B cell (primary cell): ENCODE measurements at regions not wholly inside any gene's neighbourhood (a gene's known extent, or its start where the extent isn't known, plus 50 kb on each side); places are given as distances from the start of the nearest gene placed in this dataset.

Source experiments
- ATAC-seq: fragments of 200-7000 bp; cut with Tn5 transposase; one replicate; pipeline ENCODE4 v1.10.0; 2021; ENCODE audit warnings: low read depth, mild to moderate bottlenecking, moderate number of reproducible peaks, moderate library complexity
- CTCF ChIA-PET: fragments of 350-600 bp; sonication (Branson Sonifier 250); formaldehyde crosslinking; loops from one replicate; lab custom pipeline; 2021; ENCODE audit warnings: antibody characterized with exemption, inconsistent platforms; lab: Charles Lee
- POLR2A ChIA-PET: fragments of 350-600 bp; sonication (Branson Sonifier 250); formaldehyde crosslinking; loops from one replicate; lab custom pipeline; 2021; ENCODE audit warnings: antibody characterized with exemption; lab: Charles Lee
- DNase-seq: peaks from one replicate; pipeline ENCODE4 v3.0.0; 2013
- H2AFZ ChIP-seq: 2 replicates; pipeline ENCODE4 v1.6.1; 2012; ENCODE audit warnings: mild to moderate bottlenecking, low read depth, low read length; ENCODE audit not compliant: insufficient read depth, poor library complexity, severe bottlenecking
- H3K27ac ChIP-seq, 2 donors: 1 replicate in 1 of 2; 2 replicates in 1 of 2; pipeline ENCODE4 v1.5.1; 2012 to 2013; ENCODE audit warnings: low read length in 2 of 2, mild to moderate bottlenecking in 2 of 2, moderate library complexity in 1 of 2
- H3K27me3 ChIP-seq, 4 experiments: fragments of 200-600 bp in 1 of 4; sonication (generic) in 1 of 4; replicated peaks in 1 of 4; 1 replicate in 2 of 4; 2 replicates in 2 of 4; pipeline versions ENCODE4 v1.6.1 to v1.7.0; 2013 to 2016; ENCODE audit warnings: low read length in 3 of 4, mild to moderate bottlenecking in 2 of 4, mixed read lengths in 1 of 4, moderate library complexity in 1 of 4; ENCODE audit not compliant: insufficient read depth in 4 of 4, control insufficient read depth in 3 of 4; ENCODE audit errors: control extremely low read depth in 1 of 4
- H3K36me3 ChIP-seq, 2 experiments: replicated peaks in 1 of 2; 1 replicate in 1 of 2; 2 replicates in 1 of 2; pipeline versions ENCODE4 v1.6.1 to v1.7.1; 2013; ENCODE audit warnings: low read length in 1 of 2; ENCODE audit not compliant: insufficient read depth in 2 of 2, control insufficient read depth in 1 of 2; ENCODE audit errors: control extremely low read depth in 1 of 2, extremely low read depth in 1 of 2
- H3K4me1 ChIP-seq, 2 donors: fragments of 200-600 bp in 1 of 2; sonication (generic) in 1 of 2; 1 replicate in 1 of 2; 2 replicates in 1 of 2; pipeline versions ENCODE4 v1.5.1 to v1.6.1; 2013 to 2017; ENCODE audit warnings: low read length in 2 of 2; ENCODE audit not compliant: control insufficient read depth in 2 of 2, insufficient read depth in 2 of 2
- H3K4me2 ChIP-seq: replicated peaks from 2 replicates; pipeline ENCODE3; 2012; ENCODE audit warnings: mild to moderate bottlenecking, low read depth, low read length; ENCODE audit not compliant: poor library complexity, severe bottlenecking
- H3K4me3 ChIP-seq, 5 experiments: fragments of 200-600 bp in 1 of 5; sonication (generic) in 1 of 5; 1 replicate in 3 of 5; 2 replicates in 2 of 5; pipeline versions ENCODE4 v1.5.1 to v1.7.0; 2011 to 2016; ENCODE audit warnings: low read length in 4 of 5, mild to moderate bottlenecking in 4 of 5, low read depth in 2 of 5, control low read depth in 1 of 5, moderate library complexity in 1 of 5; ENCODE audit not compliant: insufficient read depth in 1 of 5; ENCODE audit errors: control extremely low read depth in 1 of 5, extremely low read depth in 1 of 5
- H3K79me2 ChIP-seq: fragments of 200-600 bp; sonication (generic); one replicate; pipeline ENCODE4 v1.6.0; 2016; ENCODE audit warnings: low read length; ENCODE audit not compliant: control insufficient read depth, insufficient read depth
- H3K9ac ChIP-seq: fragments of 200-600 bp; sonication (generic); 2 replicates; pipeline ENCODE4 v1.6.1; 2017; ENCODE audit warnings: mild to moderate bottlenecking, low read length, moderate library complexity
- H3K9me3 ChIP-seq, 3 donors: one replicate each; pipeline versions ENCODE4 v1.6.1 to v1.7.1; 2013; ENCODE audit warnings: low read length in 2 of 3; ENCODE audit not compliant: control insufficient read depth in 2 of 3, insufficient read depth in 1 of 3; ENCODE audit errors: control extremely low read depth in 1 of 3
- H4K20me1 ChIP-seq: 2 replicates; pipeline ENCODE4 v1.6.0; 2012; ENCODE audit warnings: mild to moderate bottlenecking, low read length; ENCODE audit not compliant: insufficient read depth, control insufficient read depth, poor library complexity, severe bottlenecking
- H3K27ac Mint-ChIP-seq: one replicate; pipeline ENCODE4 v1.8.0; 2021; ENCODE audit warnings: mixed read lengths
- H3K27me3 Mint-ChIP-seq: one replicate; pipeline ENCODE4 v1.8.0; 2021; ENCODE audit warnings: mixed read lengths
- H3K4me1 Mint-ChIP-seq: one replicate; pipeline ENCODE4 v1.8.0; 2021; ENCODE audit warnings: mixed read lengths
- H3K4me3 Mint-ChIP-seq: one replicate; pipeline ENCODE4 v1.8.0; 2021; ENCODE audit warnings: mixed read lengths
- H3K9me3 Mint-ChIP-seq: one replicate; pipeline ENCODE4 v1.8.0; 2022; ENCODE audit warnings: mixed read lengths; ENCODE audit not compliant: insufficient read depth
- EZH2 ChIP-seq: IDR thresholded peaks from 2 replicates; pipeline ENCODE4 v1.6.1; 2012; ENCODE audit warnings: borderline replicate concordance, low read depth, mild to moderate bottlenecking, moderate library complexity, low read length; ENCODE audit not compliant: insufficient read depth, poor library complexity, severe bottlenecking
- WGBS: methylation state at CpG from one replicate; pipeline ENCODE4 v1.1.5; 2013; ENCODE audit warnings: missing lambda C conversion rate; ENCODE audit not compliant: insufficient coverage; 5-methylcytosine and 5-hydroxymethylcytosine counted together
- intact Hi-C: fragments of 100-400 bp; cut with micrococcal nuclease; formaldehyde crosslinking; loops from one replicate; pipeline ENCODE4 v1.10.0; 2022
- TF ChIP-seq, protein P1 (sequence below): fragments of 200-600 bp; IDR thresholded peaks from one replicate; pipeline ENCODE4 v1.8.0; 2022; ENCODE audit warnings: antibody characterized with exemption, mild to moderate bottlenecking

DNA sequence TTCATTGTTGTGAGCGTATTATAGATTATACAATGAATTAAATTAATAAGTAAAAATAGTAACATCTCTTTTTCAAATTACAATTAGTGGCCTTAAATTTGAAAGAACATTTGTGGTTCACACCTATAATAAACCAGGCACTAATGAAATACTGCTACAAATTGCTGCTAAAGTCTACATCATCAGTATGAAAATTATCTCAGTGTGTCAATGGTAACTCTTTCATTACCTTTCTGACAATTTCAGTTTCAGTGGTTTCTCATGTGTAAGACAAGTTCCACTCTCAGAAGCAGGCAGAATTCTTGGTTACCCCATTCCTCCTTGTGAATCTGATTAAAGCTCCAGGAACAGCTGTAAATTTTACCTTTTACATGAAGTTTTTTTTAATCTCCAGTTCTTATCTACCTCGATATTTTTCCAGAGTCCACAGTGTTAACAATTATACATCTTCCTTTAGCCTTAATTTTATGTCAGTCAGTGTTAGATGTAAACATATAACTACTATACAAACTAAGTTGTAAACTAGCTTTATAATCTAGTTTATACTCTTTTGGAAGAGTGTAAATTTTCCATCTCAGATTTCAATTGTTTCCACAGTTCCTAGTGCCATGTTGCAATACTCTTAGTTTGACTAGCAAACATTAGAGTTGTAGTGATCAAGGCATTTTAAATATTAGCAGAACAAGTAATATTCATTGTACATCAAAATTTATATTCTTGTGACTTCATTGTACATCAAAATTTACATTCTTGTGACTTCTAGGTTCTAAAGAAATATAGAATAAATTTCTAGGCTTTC is 1038.4 kb downstream of the EPHA7 start:
- Mint-ChIP-seq H3K4me1 (no peaks in the 10 kb centered on the region), H3K27me3 (no peaks in the 10 kb centered on the region), H3K27ac (no peak overlapping the region), H3K4me3 (no peak overlapping the region), H3K9me3 (no peaks in the 10 kb centered on the region)
- H3K9me3 ChIP-seq, result no peaks in the 10 kb centered on the region
- ChIA-PET CTCF (no interaction called here), POLR2A (no interaction called here)
- WGBS, result no CpG with 5 or more reads among the region's 2 CpGs
- no peaks in the 10 kb centered on the region for H4K20me1 ChIP-seq
- no peak for ATAC-seq
- H3K27ac ChIP-seq, result no peak overlapping the region
- DNase-seq, result no peak
- H3K36me3 ChIP-seq, result no peaks in the 10 kb centered on the region
- no peak overlapping the region for H3K9ac ChIP-seq
- H3K4me2 ChIP-seq, result no peak overlapping the region
- H3K4me3 ChIP-seq, result no peak overlapping the region
- H3K79me2 ChIP-seq, result no peaks in the 10 kb centered on the region
- TF ChIP-seq EZH2, result no peak
- TF ChIP-seq, protein P1, sequence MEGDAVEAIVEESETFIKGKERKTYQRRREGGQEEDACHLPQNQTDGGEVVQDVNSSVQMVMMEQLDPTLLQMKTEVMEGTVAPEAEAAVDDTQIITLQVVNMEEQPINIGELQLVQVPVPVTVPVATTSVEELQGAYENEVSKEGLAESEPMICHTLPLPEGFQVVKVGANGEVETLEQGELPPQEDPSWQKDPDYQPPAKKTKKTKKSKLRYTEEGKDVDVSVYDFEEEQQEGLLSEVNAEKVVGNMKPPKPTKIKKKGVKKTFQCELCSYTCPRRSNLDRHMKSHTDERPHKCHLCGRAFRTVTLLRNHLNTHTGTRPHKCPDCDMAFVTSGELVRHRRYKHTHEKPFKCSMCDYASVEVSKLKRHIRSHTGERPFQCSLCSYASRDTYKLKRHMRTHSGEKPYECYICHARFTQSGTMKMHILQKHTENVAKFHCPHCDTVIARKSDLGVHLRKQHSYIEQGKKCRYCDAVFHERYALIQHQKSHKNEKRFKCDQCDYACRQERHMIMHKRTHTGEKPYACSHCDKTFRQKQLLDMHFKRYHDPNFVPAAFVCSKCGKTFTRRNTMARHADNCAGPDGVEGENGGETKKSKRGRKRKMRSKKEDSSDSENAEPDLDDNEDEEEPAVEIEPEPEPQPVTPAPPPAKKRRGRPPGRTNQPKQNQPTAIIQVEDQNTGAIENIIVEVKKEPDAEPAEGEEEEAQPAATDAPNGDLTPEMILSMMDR, result no peak
- intact Hi-C loops, result no loop called here
- H2AFZ ChIP-seq, result no peak overlapping the region
- no peaks in the 10 kb centered on the region for H3K27me3 ChIP-seq
- H3K4me1 ChIP-seq, result no peaks in the 10 kb centered on the region

- CTCF ChIA-PET, result no interaction called here
- Histone ChIP-seq H3K27ac (no peak overlapping the region), H3K4me3 (no peak overlapping the region), H3K4me2 (no peak overlapping the region), H2AFZ (no peak overlapping the region), H3K9me3 (no peaks in the 10 kb centered on the region), H3K4me1 (no peaks in the 10 kb centered on the region), H4K20me1 (no peaks in the 10 kb centered on the region), H3K27me3 (no peaks in the 10 kb centered on the region), H3K36me3 (no peaks in the 10 kb centered on the region), H3K9ac (no peak overlapping the region), H3K79me2 (no peaks in the 10 kb centered on the region)
- DNase-seq (no peak), ATAC-seq (no peak)
- H3K27me3 Mint-ChIP-seq, result no peaks in the 10 kb centered on the region
- no peak overlapping the region for H3K27ac Mint-ChIP-seq
- H3K9me3 Mint-ChIP-seq, result no peaks in the 10 kb centered on the region
- H3K4me1 Mint-ChIP-seq, result no peaks in the 10 kb centered on the region
- POLR2A ChIA-PET, result no interaction called here
- intact Hi-C loops, result no loop called here
- TF ChIP-seq, protein P1, result no peak
- no peak for TF ChIP-seq EZH2
- H3K4me3 Mint-ChIP-seq, result no peak overlapping the region
Measured at GRCh38 chr6:92377137-92377536, 1042.2 kb downstream of the EPHA7 start.
